SK-N-SH treated with all-trans-retinoic acid at 6 μM for 48 hours (cell line): ENCODE measurements at regions not wholly inside any gene's neighbourhood (a gene's known extent, or its start where the extent isn't known, plus 50 kb on each side); places are given as distances from the start of the nearest gene placed in this dataset.

Source experiments
- ARNTL ChIP-seq: fragments of 450-650 bp; formaldehyde crosslinking; IDR thresholded peaks from 2 replicates; pipeline ENCODE4 v1.5.0; 2020; ENCODE audit warnings: low read depth, mild to moderate bottlenecking, moderate library complexity, borderline replicate concordance
- BACH2 ChIP-seq: fragments of 250-450 bp; sonication (Bioruptor Pico); IDR thresholded peaks from 2 replicates; pipeline ENCODE4 v1.9.0; 2021; ENCODE audit warnings: mild to moderate bottlenecking, borderline replicate concordance
- ESRRG ChIP-seq: fragments of 250-450 bp; sonication (Bioruptor Pico); IDR thresholded peaks from 2 replicates; pipeline ENCODE4 v1.6.1; 2021; ENCODE audit warnings: mild to moderate bottlenecking
- GLIS3 ChIP-seq: fragments of 250-450 bp; sonication (Bioruptor Pico); IDR thresholded peaks from 2 replicates; pipeline ENCODE4 v1.5.0; 2020; ENCODE audit warnings: mild to moderate bottlenecking, moderate library complexity
- ISL1 ChIP-seq: fragments of 250-450 bp; sonication (Bioruptor Pico); IDR thresholded peaks from 2 replicates; pipeline ENCODE4 v2.1.2; 2022; ENCODE audit warnings: mild to moderate bottlenecking, moderate library complexity
- OSR1 ChIP-seq: fragments of 250-450 bp; sonication (Bioruptor Pico); IDR thresholded peaks from 2 replicates; pipeline ENCODE4 v1.8.0; 2022; ENCODE audit warnings: moderate library complexity, mild to moderate bottlenecking, inconsistent platforms
- POU6F1 ChIP-seq: fragments of 250-450 bp; sonication (Bioruptor Pico); IDR thresholded peaks from 2 replicates; pipeline ENCODE4 v1.8.0; 2021; ENCODE audit warnings: low read depth, mild to moderate bottlenecking, moderate library complexity, borderline replicate concordance
- ZFP30 ChIP-seq: fragments of 450-650 bp; formaldehyde crosslinking; IDR thresholded peaks from 2 replicates; pipeline ENCODE4 v1.5.0; 2022; ENCODE audit warnings: mild to moderate bottlenecking, moderate library complexity
- ZNF70 ChIP-seq: fragments of 450-650 bp; formaldehyde crosslinking; IDR thresholded peaks from 2 replicates; pipeline ENCODE4 v1.5.0; 2020; ENCODE audit warnings: mild to moderate bottlenecking, moderate library complexity
- TF ChIP-seq, protein P1 (sequence below): fragments of 250-450 bp; sonication (Bioruptor Pico); IDR thresholded peaks from 2 replicates; pipeline ENCODE4 v1.5.0; 2020; ENCODE audit warnings: mild to moderate bottlenecking, moderate library complexity

- TF ChIP-seq ZFP30 (CRISPR knock-in tag): no peak
- no peak for TF ChIP-seq GLIS3 (CRISPR knock-in tag)
- no peak for TF ChIP-seq BACH2 (CRISPR knock-in tag)
- no peak for TF ChIP-seq ESRRG
- TF ChIP-seq POU6F1 (CRISPR knock-in tag): no peak
- no peak for TF ChIP-seq ISL1 (CRISPR knock-in tag)
- no peak for TF ChIP-seq OSR1 (CRISPR knock-in tag)
- TF ChIP-seq ARNTL (CRISPR knock-in tag): no peak
- TF ChIP-seq ZNF70 (CRISPR knock-in tag): no peak
- TF ChIP-seq, protein P1, sequence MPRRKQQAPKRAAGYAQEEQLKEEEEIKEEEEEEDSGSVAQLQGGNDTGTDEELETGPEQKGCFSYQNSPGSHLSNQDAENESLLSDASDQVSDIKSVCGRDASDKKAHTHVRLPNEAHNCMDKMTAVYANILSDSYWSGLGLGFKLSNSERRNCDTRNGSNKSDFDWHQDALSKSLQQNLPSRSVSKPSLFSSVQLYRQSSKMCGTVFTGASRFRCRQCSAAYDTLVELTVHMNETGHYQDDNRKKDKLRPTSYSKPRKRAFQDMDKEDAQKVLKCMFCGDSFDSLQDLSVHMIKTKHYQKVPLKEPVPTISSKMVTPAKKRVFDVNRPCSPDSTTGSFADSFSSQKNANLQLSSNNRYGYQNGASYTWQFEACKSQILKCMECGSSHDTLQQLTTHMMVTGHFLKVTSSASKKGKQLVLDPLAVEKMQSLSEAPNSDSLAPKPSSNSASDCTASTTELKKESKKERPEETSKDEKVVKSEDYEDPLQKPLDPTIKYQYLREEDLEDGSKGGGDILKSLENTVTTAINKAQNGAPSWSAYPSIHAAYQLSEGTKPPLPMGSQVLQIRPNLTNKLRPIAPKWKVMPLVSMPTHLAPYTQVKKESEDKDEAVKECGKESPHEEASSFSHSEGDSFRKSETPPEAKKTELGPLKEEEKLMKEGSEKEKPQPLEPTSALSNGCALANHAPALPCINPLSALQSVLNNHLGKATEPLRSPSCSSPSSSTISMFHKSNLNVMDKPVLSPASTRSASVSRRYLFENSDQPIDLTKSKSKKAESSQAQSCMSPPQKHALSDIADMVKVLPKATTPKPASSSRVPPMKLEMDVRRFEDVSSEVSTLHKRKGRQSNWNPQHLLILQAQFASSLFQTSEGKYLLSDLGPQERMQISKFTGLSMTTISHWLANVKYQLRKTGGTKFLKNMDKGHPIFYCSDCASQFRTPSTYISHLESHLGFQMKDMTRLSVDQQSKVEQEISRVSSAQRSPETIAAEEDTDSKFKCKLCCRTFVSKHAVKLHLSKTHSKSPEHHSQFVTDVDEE (CRISPR knock-in tag): no peak
Measured at GRCh38 chr10:128465697-128466096, 339.5 kb upstream of the MKI67 start.
